ENCODE measurements at regions not wholly inside any gene's neighbourhood (a gene's known extent, or its start where the extent isn't known, plus 50 kb on each side); places are given as distances from the start of the nearest gene placed in this dataset.
A peak's percentile ranks its signal among the peaks of the same experiment; 100 is the strongest.

DNA sequence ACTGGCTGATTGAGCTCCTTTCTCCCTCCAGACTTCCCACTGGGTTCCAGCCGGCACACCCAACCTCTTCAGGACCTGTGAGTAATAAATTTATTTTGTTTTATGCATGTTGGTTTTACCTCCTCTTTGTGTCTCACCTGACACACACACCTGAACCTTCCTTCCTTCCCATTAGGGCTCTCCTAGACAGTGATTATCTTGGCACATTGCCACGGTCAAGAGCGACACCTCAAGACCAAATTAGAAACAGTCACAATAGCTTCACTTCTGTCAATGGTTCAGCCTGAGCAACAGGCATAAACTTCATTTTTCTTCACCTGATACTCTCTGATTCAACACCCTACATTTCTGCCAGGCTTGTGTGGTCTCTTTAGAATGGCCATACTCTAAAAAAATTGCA lies 296.3 kb upstream of the SMARCA2 start:
- no peaks in the 10 kb centered on the region for H3K36me3 Mint-ChIP-seq (ENCODE audit: low read depth)
- H3K27me3 Mint-ChIP-seq: no peaks in the 10 kb centered on the region
- H3K4me3 Mint-ChIP-seq: no peak overlapping the region
- no peak overlapping the region for H3K27ac Mint-ChIP-seq
- no peaks in the 10 kb centered on the region for H3K4me1 Mint-ChIP-seq (ENCODE audit: low read depth)
- DNase-seq (no peak), ATAC-seq (no peak)
- no peak for TF ChIP-seq CTCF (IDR thresholded peaks at IDR 0.05)
- ChIA-PET POLR2A (no interaction called here), CTCF (no interaction called here)
- intact Hi-C loops (cut with micrococcal nuclease): no loop called here
- no peaks in the 10 kb centered on the region for H3K9me3 Mint-ChIP-seq

GRCh38 chr9:1721196-1721595 lies 294.0 kb upstream of the SMARCA2 start:
- H3K27ac Mint-ChIP-seq: no peak overlapping the region
- H3K36me3 Mint-ChIP-seq (ENCODE audit: low read depth): no peaks in the 10 kb centered on the region
- H3K9me3 Mint-ChIP-seq: no peaks in the 10 kb centered on the region
- TF ChIP-seq CTCF (IDR thresholded peaks at IDR 0.05): no peak
- no peak overlapping the region for H3K4me3 Mint-ChIP-seq
- H3K4me1 Mint-ChIP-seq (ENCODE audit: low read depth): no peaks in the 10 kb centered on the region
- intact Hi-C loops (cut with micrococcal nuclease): no loop called here
- ChIA-PET POLR2A (no interaction called here), CTCF (no interaction called here)
- DNase-seq (no peak), ATAC-seq (no peak)
- H3K27me3 Mint-ChIP-seq: peaks cover 3% of the 10 kb centered on the region

DNA sequence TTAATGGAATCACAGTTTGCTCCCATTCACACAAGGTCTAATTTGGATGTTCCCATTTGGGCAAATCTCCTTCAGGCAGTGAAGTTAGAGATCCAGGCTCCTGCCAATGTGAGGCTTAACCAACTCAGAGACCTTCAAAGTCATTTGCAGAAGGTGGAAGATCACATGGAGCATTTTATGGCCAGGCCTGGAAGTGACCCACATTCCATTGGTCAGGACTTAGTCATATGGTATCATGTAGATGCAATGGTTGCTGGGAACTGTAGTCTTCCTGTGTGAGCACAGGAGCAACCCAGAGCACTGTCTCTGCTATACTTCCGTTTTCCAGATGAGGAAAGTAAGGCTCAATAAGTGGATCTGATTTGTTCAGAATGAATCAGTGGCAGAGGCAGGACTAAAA lies 292.7 kb upstream of the SMARCA2 start:
- intact Hi-C loops (cut with micrococcal nuclease): no loop called here
- ChIA-PET CTCF (no interaction called here), POLR2A (no interaction called here)
- DNase-seq: no peak
- H3K4me3 Mint-ChIP-seq: no peak overlapping the region
- no peaks in the 10 kb centered on the region for H3K9me3 Mint-ChIP-seq
- no peak overlapping the region for H3K27ac Mint-ChIP-seq
- TF ChIP-seq CTCF (IDR thresholded peaks at IDR 0.05): no peak
- H3K36me3 Mint-ChIP-seq (ENCODE audit: low read depth): no peaks in the 10 kb centered on the region
- H3K4me1 Mint-ChIP-seq (ENCODE audit: low read depth): no peaks in the 10 kb centered on the region
- peaks cover 3% of the 10 kb centered on the region for H3K27me3 Mint-ChIP-seq
- no peak for ATAC-seq

GRCh38 chr9:1723522-1724015 lies 291.6 kb upstream of the SMARCA2 start:
- ATAC-seq: no peak
- H3K36me3 Mint-ChIP-seq (ENCODE audit: low read depth): no peaks in the 10 kb centered on the region
- intact Hi-C loops (cut with micrococcal nuclease): no loop called here
- POLR2A ChIA-PET: no interaction called here
- TF ChIP-seq CTCF (IDR thresholded peaks at IDR 0.05): no peak
- no peak overlapping the region for H3K4me3 Mint-ChIP-seq
- CTCF ChIA-PET: no interaction called here
- H3K4me1 Mint-ChIP-seq (ENCODE audit: low read depth): no peaks in the 10 kb centered on the region
- no peak overlapping the region for H3K27ac Mint-ChIP-seq
- H3K27me3 Mint-ChIP-seq: peaks cover 4% of the 10 kb centered on the region
- DNase-seq: no peak
- H3K9me3 Mint-ChIP-seq: no peaks in the 10 kb centered on the region

DNA sequence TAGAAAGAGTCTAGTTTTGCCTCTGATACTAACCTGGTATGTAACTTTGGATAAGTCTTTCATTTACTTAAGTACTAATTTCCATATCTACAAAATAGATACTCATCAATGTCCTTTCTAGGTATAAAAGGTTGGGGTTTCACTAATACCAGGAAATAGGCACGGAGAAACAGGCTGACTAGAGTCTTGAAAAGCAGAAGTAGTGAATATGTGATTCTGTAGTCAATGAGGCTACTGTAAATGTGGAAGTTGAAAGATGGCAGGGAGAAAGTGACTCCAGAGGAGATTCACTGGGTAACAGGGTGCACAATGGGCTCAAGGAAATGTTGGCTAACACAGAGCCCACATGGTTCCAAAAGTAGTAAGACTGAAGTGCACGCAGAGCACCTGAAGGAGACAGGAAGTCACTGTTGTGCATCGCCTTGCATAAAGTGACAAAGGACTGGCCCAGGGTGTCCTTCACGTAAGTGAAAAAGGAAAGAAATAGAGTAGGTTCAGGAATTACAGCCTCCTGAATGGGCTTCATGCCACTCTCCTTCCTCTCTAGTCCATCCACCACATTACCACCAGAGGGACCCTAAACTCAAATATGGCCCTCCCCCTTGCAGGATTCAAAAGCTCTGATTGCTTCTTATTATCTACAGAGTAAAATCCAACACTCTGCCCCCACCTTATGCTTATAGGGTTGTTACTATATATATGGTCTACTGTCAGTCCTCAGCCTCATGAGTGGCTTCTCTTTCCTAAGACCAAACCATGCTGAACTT lies 288.0 kb upstream of the SMARCA2 start:
- DNase-seq (peak; percentile 4), ATAC-seq (no peak)
- Mint-ChIP-seq H3K27ac (no peak overlapping the region), H3K36me3 (ENCODE audit: low read depth) (no peaks in the 10 kb centered on the region), H3K4me3 (no peak overlapping the region), H3K4me1 (ENCODE audit: low read depth) (no peaks in the 10 kb centered on the region), H3K27me3 (peaks cover 7% of the 10 kb centered on the region), H3K9me3 (no peaks in the 10 kb centered on the region)
- ChIA-PET POLR2A (no interaction called here), CTCF (interaction anchor here (0.6 to 1.2 kb wide), 6 partner anchors 9 to 360 kb away, joined by 3 to 4 read pairs (median 4); no protein-coding TSS in a partner anchor)
- TF ChIP-seq CTCF (IDR thresholded peaks at IDR 0.05): no peak
- intact Hi-C loops (cut with micrococcal nuclease): no loop called here
